NCI-H748 (cell line): ENCODE measurements at regions not wholly inside any gene's neighbourhood (a gene's known extent, or its start where the extent isn't known, plus 50 kb on each side); places are given as distances from the start of the nearest gene placed in this dataset.

ENCODE experiments used
- DNase-seq: peaks from one replicate; lab custom pipeline; 2025; ENCODE audit not compliant: unreplicated experiment; lab: John Stamatoyannopoulos, UW

- peak; percentile 28 for DNase-seq
Measured at GRCh38 chr12:32043928-32044549, 62.6 kb upstream of the BICD1 start.

GRCh38 chr12:32047357-32048212 is 59.1 kb upstream of the BICD1 start:
- DNase-seq = no peak

- no peak for DNase-seq
Measured at GRCh38 chr12:32048791-32049190, 57.9 kb upstream of the BICD1 start.

GRCh38 chr12:32049956-32050355 is 56.7 kb upstream of the BICD1 start:
- peak; percentile 21 for DNase-seq

- DNase-seq = no peak
Measured at GRCh38 chr12:32051511-32052211, 55.0 kb upstream of the BICD1 start.

- no peak for DNase-seq
Measured at GRCh38 chr12:32052212-32052713, 54.4 kb upstream of the BICD1 start.

- no peak for DNase-seq
Measured at GRCh38 chr12:32053881-32054624, 52.6 kb upstream of the BICD1 start.
